Type B pancreatic cell (in vitro differentiated cells): ENCODE measurements at regions not wholly inside any gene's neighbourhood (a gene's known extent, or its start where the extent isn't known, plus 50 kb on each side); places are given as distances from the start of the nearest gene placed in this dataset.

Experiments
- DNase-seq: peaks from one replicate; pipeline ENCODE4 v3.0.0; 2021; ENCODE audit warnings: mixed read lengths; ENCODE audit not compliant: unreplicated experiment; ENCODE audit errors: extremely low spot score
- H3K27ac Mint-ChIP-seq: 2 replicates; pipeline ENCODE4 v1.8.0; 2021; ENCODE audit warnings: mild to moderate bottlenecking, mixed read lengths
- H3K27me3 Mint-ChIP-seq: 2 replicates; pipeline ENCODE4 v1.8.0; 2021; ENCODE audit warnings: mixed read lengths
- H3K36me3 Mint-ChIP-seq: 2 replicates; pipeline ENCODE4 v1.8.0; 2021; ENCODE audit warnings: mixed read lengths
- H3K4me1 Mint-ChIP-seq: one replicate; pipeline ENCODE4 v1.8.0; 2021; ENCODE audit warnings: mixed read lengths; ENCODE audit not compliant: unreplicated experiment
- H3K4me3 Mint-ChIP-seq: 2 replicates; pipeline ENCODE4 v1.8.0; 2021; ENCODE audit warnings: mild to moderate bottlenecking, mixed read lengths
- H3K9me3 Mint-ChIP-seq: 2 replicates; pipeline ENCODE4 v1.8.0; 2021; ENCODE audit warnings: mixed read lengths
- CTCF ChIP-seq: fragments of 200-600 bp; sonication (generic); conservative IDR thresholded peaks from 2 replicates; pipeline ENCODE4 v1.5.0; 2021; ENCODE audit warnings: antibody characterized with exemption, mild to moderate bottlenecking

GRCh38 chrX:23228454-23228853, 106.2 kb upstream of the PTCHD1 start:
- Mint-ChIP-seq H3K9me3 (no peaks in the 10 kb centered on the region), H3K4me1 (peaks cover 24% of the 10 kb centered on the region), H3K36me3 (no peaks in the 10 kb centered on the region), H3K27ac (peak overlapping the region; percentile 46), H3K4me3 (peak overlapping the region; percentile 66), H3K27me3 (no peaks in the 10 kb centered on the region)
- no peak for TF ChIP-seq CTCF
- no peak for DNase-seq

- peak overlapping the region; percentile 46 for H3K27ac Mint-ChIP-seq
- peak overlapping the region; percentile 66 for H3K4me3 Mint-ChIP-seq
- no peaks in the 10 kb centered on the region for H3K27me3 Mint-ChIP-seq
- no peaks in the 10 kb centered on the region for H3K9me3 Mint-ChIP-seq
- peaks cover 24% of the 10 kb centered on the region for H3K4me1 Mint-ChIP-seq
- no peak for TF ChIP-seq CTCF
- DNase-seq: no peak
- no peaks in the 10 kb centered on the region for H3K36me3 Mint-ChIP-seq
Observed at GRCh38 chrX:23228950-23229448, 105.7 kb upstream of the PTCHD1 start.

GRCh38 chrX:23235051-23235450, 99.6 kb upstream of the PTCHD1 start:
- Mint-ChIP-seq H3K27me3 (no peaks in the 10 kb centered on the region), H3K4me1 (peaks cover 3% of the 10 kb centered on the region), H3K27ac (no peak overlapping the region), H3K4me3 (no peak overlapping the region), H3K9me3 (no peaks in the 10 kb centered on the region), H3K36me3 (no peaks in the 10 kb centered on the region)
- no peak for TF ChIP-seq CTCF
- DNase-seq: no peak

GRCh38 chrX:23246001-23246400, 88.6 kb upstream of the PTCHD1 start:
- H3K4me3 Mint-ChIP-seq: no peak overlapping the region
- no peak for TF ChIP-seq CTCF
- peaks cover 4% of the 10 kb centered on the region for H3K36me3 Mint-ChIP-seq
- DNase-seq: no peak
- no peaks in the 10 kb centered on the region for H3K4me1 Mint-ChIP-seq
- H3K27me3 Mint-ChIP-seq: no peaks in the 10 kb centered on the region
- H3K9me3 Mint-ChIP-seq: peaks cover 8% of the 10 kb centered on the region
- H3K27ac Mint-ChIP-seq: no peak overlapping the region

- Mint-ChIP-seq H3K27ac (no peak overlapping the region), H3K27me3 (no peaks in the 10 kb centered on the region), H3K4me3 (no peak overlapping the region), H3K4me1 (no peaks in the 10 kb centered on the region), H3K9me3 (peaks cover 13% of the 10 kb centered on the region), H3K36me3 (peaks cover 4% of the 10 kb centered on the region)
- TF ChIP-seq CTCF: no peak
- DNase-seq: no peak
Observed at GRCh38 chrX:23248187-23248586, 86.5 kb upstream of the PTCHD1 start.

- DNase-seq: no peak
- no peaks in the 10 kb centered on the region for H3K27me3 Mint-ChIP-seq
- no peaks in the 10 kb centered on the region for H3K4me1 Mint-ChIP-seq
- H3K4me3 Mint-ChIP-seq: no peak overlapping the region
- H3K36me3 Mint-ChIP-seq: peaks cover 4% of the 10 kb centered on the region
- TF ChIP-seq CTCF: no peak
- H3K27ac Mint-ChIP-seq: no peak overlapping the region
- H3K9me3 Mint-ChIP-seq: peaks cover 13% of the 10 kb centered on the region
Observed at GRCh38 chrX:23251043-23251442, 83.6 kb upstream of the PTCHD1 start.
